Endothelial cell of umbilical vein (primary cell): ENCODE measurements at regions not wholly inside any gene's neighbourhood (a gene's known extent, or its start where the extent isn't known, plus 50 kb on each side); places are given as distances from the start of the nearest gene placed in this dataset.
A peak's percentile ranks its signal among the peaks of the same experiment; 100 is the strongest.

ENCODE experiments used
- BruUV-seq: library from RNA; stranded (reverse); fragments of 400-500 nt; replicated peaks from 2 replicates; lab custom pipeline; 2021; lab: Mats Ljungman, UMichigan
- CTCF ChIA-PET: fragments of 300-600, 350-600 bp; sonication (Branson Sonifier 250); formaldehyde crosslinking; loops from one replicate; lab custom pipeline; 2021; ENCODE audit warnings: antibody characterized with exemption, inconsistent platforms; lab: Charles Lee
- POLR2A ChIA-PET: fragments of 300-600, 350-600 bp; sonication (Branson Sonifier 250); formaldehyde crosslinking; loops from one replicate; lab custom pipeline; 2021; ENCODE audit warnings: antibody characterized with exemption, inconsistent platforms; lab: Charles Lee
- DNase-seq: peaks from one replicate; pipeline ENCODE4 v3.0.0-alpha.2; 2011; ENCODE audit warnings: low read depth, low spot score
- FAIRE-seq: peaks from 2 replicates; lab custom pipeline; 2011; peaks lifted over from hg19 to GRCh38; lab: Jason Lieb, UNC
- H2AFZ ChIP-seq: 2 replicates; pipeline ENCODE4 v1.6.0; 2012; ENCODE audit warnings: low read depth, low read length, control low read depth, inconsistent platforms
- H3K27ac ChIP-seq: 2 replicates; pipeline ENCODE4 v1.5.1; 2011; ENCODE audit warnings: low read depth, mild to moderate bottlenecking, control low read depth, low read length, moderate library complexity; ENCODE audit not compliant: insufficient read depth
- H3K27me3 ChIP-seq, 2 experiments: 2 replicates each; pipeline versions ENCODE4 v1.6.0 to v1.6.1; 2011; ENCODE audit warnings: low read length in 2 of 2, mixed read lengths in 1 of 2; ENCODE audit not compliant: control insufficient read depth in 2 of 2, insufficient read depth in 2 of 2
- H3K36me3 ChIP-seq, 2 experiments: 2 replicates in 1 of 2; 3 replicates in 1 of 2; pipeline ENCODE4 v1.5.1; 2011; ENCODE audit warnings: low read length in 2 of 2, mild to moderate bottlenecking in 1 of 2, moderate library complexity in 1 of 2; ENCODE audit not compliant: control insufficient read depth in 2 of 2, insufficient read depth in 2 of 2; ENCODE audit errors: extremely low read depth in 1 of 2
- H3K4me1 ChIP-seq: 3 replicates; pipeline ENCODE4 v1.5.1; 2011; ENCODE audit warnings: mild to moderate bottlenecking, low read length; ENCODE audit not compliant: control insufficient read depth, insufficient read depth; ENCODE audit errors: extremely low read depth
- H3K4me2 ChIP-seq: 2 replicates; pipeline ENCODE4 v1.6.1; 2011; ENCODE audit warnings: low read length, control low read depth, mixed read lengths; ENCODE audit not compliant: insufficient read depth
- H3K4me3 ChIP-seq, 3 experiments: fragments of 200-600 bp in 1 of 3; sonication (generic), shearing (Covaris generic) in 1 of 3; replicated peaks in 1 of 3; 2 replicates each; pipeline ENCODE4 v1.5.1; 2011 to 2016; ENCODE audit warnings: control low read depth in 3 of 3, low read length in 3 of 3, mild to moderate bottlenecking in 2 of 3, inconsistent platforms in 1 of 3, low read depth in 1 of 3, moderate library complexity in 1 of 3; ENCODE audit not compliant: insufficient read depth in 1 of 3
- H3K79me2 ChIP-seq: 2 replicates; pipeline ENCODE4 v1.6.0; 2012; ENCODE audit warnings: low read length, inconsistent platforms; ENCODE audit not compliant: control insufficient read depth, insufficient read depth
- H3K9ac ChIP-seq: replicated peaks from 2 replicates; pipeline ENCODE3; 2011; ENCODE audit warnings: low read length, control low read depth; ENCODE audit not compliant: insufficient read depth; ENCODE audit errors: extremely low read depth
- H3K9me1 ChIP-seq: replicated peaks from 3 replicates; pipeline ENCODE4 v1.6.0; 2011; ENCODE audit warnings: mild to moderate bottlenecking, low read length; ENCODE audit not compliant: control insufficient read depth, insufficient read depth; ENCODE audit errors: extremely low read depth
- H3K9me3 ChIP-seq: replicated peaks from 2 replicates; pipeline ENCODE4 v1.5.1; 2012; ENCODE audit warnings: low read length, inconsistent platforms; ENCODE audit not compliant: control insufficient read depth, insufficient read depth
- H4K20me1 ChIP-seq: replicated peaks from 2 replicates; pipeline ENCODE3; 2011; ENCODE audit warnings: mild to moderate bottlenecking, low read length; ENCODE audit not compliant: control insufficient read depth, insufficient read depth; ENCODE audit errors: extremely low read depth
- CTCF ChIP-seq, 2 donors: IDR thresholded peaks; 1 replicate in 1 of 2; 2 replicates in 1 of 2; pipeline ENCODE4 v1.5.1; 2011; ENCODE audit warnings: low read length in 2 of 2, mild to moderate bottlenecking in 2 of 2, moderate library complexity in 2 of 2, control low read depth in 1 of 2, inconsistent platforms in 1 of 2, low read depth in 1 of 2; ENCODE audit not compliant: insufficient read depth in 1 of 2; ENCODE audit errors: extremely low read depth in 1 of 2
- EZH2 ChIP-seq: IDR thresholded peaks from 2 replicates; pipeline ENCODE4 v1.6.1; 2012; ENCODE audit warnings: borderline replicate concordance, low read depth, mild to moderate bottlenecking, moderate library complexity, low read length, inconsistent platforms; ENCODE audit not compliant: severe bottlenecking
- FOS ChIP-seq: IDR thresholded peaks from 2 replicates; pipeline ENCODE4 v1.6.1; 2011; ENCODE audit warnings: mild to moderate bottlenecking, low read length, moderate library complexity, borderline replicate concordance; ENCODE audit not compliant: insufficient read depth
- GATA2 ChIP-seq: IDR thresholded peaks from 2 replicates; pipeline ENCODE4 v1.7.0; 2011; ENCODE audit warnings: low read depth, mild to moderate bottlenecking, moderate library complexity, mixed read lengths, low read length; ENCODE audit not compliant: insufficient read length, insufficient read depth
- JUN ChIP-seq: IDR thresholded peaks from 2 replicates; pipeline ENCODE4 v1.6.1; 2011; ENCODE audit warnings: borderline replicate concordance, low read depth; ENCODE audit not compliant: insufficient read length, insufficient read depth
- MAX ChIP-seq: IDR thresholded peaks from 2 replicates; pipeline ENCODE4 v1.6.1; 2011; ENCODE audit not compliant: insufficient read depth, insufficient read length
- MYC ChIP-seq: IDR thresholded peaks from one replicate; pipeline ENCODE4 v1.6.1; 2011; ENCODE audit warnings: mild to moderate bottlenecking, low read depth, low read length
- POLR2A ChIP-seq: IDR thresholded peaks from 2 replicates; pipeline ENCODE4 v1.6.1; 2012; ENCODE audit warnings: low read depth, mild to moderate bottlenecking, control low read depth, low read length
- POLR2AphosphoS5 ChIP-seq: IDR thresholded peaks from 2 replicates; pipeline ENCODE4 v1.6.1; 2012; ENCODE audit warnings: low read depth, mild to moderate bottlenecking, control low read depth, low read length, moderate library complexity; ENCODE audit not compliant: insufficient read depth
- dilution Hi-C: fragments of 300-500 bp; cut with MboI; formaldehyde crosslinking; loops from one replicate; pipeline ENCODE4 v1.15.0; 2019; ENCODE audit warnings: low sequenced_read_pairs; ENCODE audit not compliant: extremely low pct_ligation_motif_present
- intact Hi-C: fragments of 100-400 bp; cut with micrococcal nuclease; formaldehyde crosslinking; loops from one replicate; pipeline ENCODE4 v1.10.0; 2022

GRCh38 chr5:68873198-68873597 lies 220.6 kb upstream of the SLC30A5 start:
- FAIRE-seq, result no peak
- no peaks in the 10 kb centered on the region for H3K79me2 ChIP-seq

GRCh38 chr5:68875351-68875750 lies 218.5 kb upstream of the SLC30A5 start:
- Histone ChIP-seq H3K9me3 (no peaks in the 10 kb centered on the region), H3K9me1 (no peaks in the 10 kb centered on the region), H3K27ac (no peak overlapping the region), H3K27me3 (no peaks in the 10 kb centered on the region), H4K20me1 (no peaks in the 10 kb centered on the region), H3K4me1 (no peaks in the 10 kb centered on the region), H3K4me3 (no peak overlapping the region), H3K4me2 (no peak overlapping the region), H3K36me3 (no peaks in the 10 kb centered on the region), H2AFZ (no peak overlapping the region), H3K9ac (no peak overlapping the region), H3K79me2 (no peaks in the 10 kb centered on the region)
- ChIA-PET CTCF (interaction anchor here (1.2 kb wide), 1 partner anchor 9 kb away, joined by 3 read pairs; no protein-coding TSS in a partner anchor), POLR2A (no interaction called here)
- no peak for DNase-seq
- TF ChIP-seq POLR2A, result no peak
- no peak for TF ChIP-seq GATA2
- no peak for TF ChIP-seq JUN
- no peak for TF ChIP-seq POLR2AphosphoS5
- no peak for TF ChIP-seq EZH2
- no peak for TF ChIP-seq MAX
- no peak for TF ChIP-seq MYC
- TF ChIP-seq CTCF (IDR thresholded peaks at IDR 0.05; ENCODE audit: extremely low read depth in 1 of 2, insufficient read depth in 1 of 2, low read depth in 1 of 2, low read length in 2 of 2), result no peak
- TF ChIP-seq FOS, result no peak
- dilution Hi-C loops (no loop called here), intact Hi-C loops (no loop called here)
- no TSS peak for BruUV-seq
- FAIRE-seq, result no peak

More at GRCh38 chr5:68873198-68873597, 220.6 kb upstream of the SLC30A5 start:
- no TSS peak for BruUV-seq
- Histone ChIP-seq H2AFZ (no peak overlapping the region), H3K27ac (no peak overlapping the region), H3K9me3 (no peaks in the 10 kb centered on the region), H3K36me3 (no peaks in the 10 kb centered on the region), H3K4me2 (no peak overlapping the region), H3K9me1 (no peaks in the 10 kb centered on the region), H4K20me1 (no peaks in the 10 kb centered on the region), H3K9ac (no peak overlapping the region), H3K4me3 (no peak overlapping the region), H3K4me1 (no peaks in the 10 kb centered on the region), H3K27me3 (no peaks in the 10 kb centered on the region)
- CTCF ChIA-PET, result interaction anchor here (0.6 kb wide), 1 partner anchor 22 kb away, joined by 3 read pairs; no protein-coding TSS in a partner anchor
- TF ChIP-seq JUN (peak; percentile 26), GATA2 (no peak)
- dilution Hi-C loops, result no loop called here
- POLR2A ChIA-PET, result no interaction called here
- intact Hi-C loops, result no loop called here
- DNase-seq, result no peak
